ENCODE measurements at regions not wholly inside any gene's neighbourhood (a gene's known extent, or its start where the extent isn't known, plus 50 kb on each side); places are given as distances from the start of the nearest gene placed in this dataset.

- ATAC-seq (ENCODE audit: poor library complexity) = no peak
- intact Hi-C loops (cut with DNase I) = no loop called here
Observed at GRCh38 chr17:77001487-77001886, 133.3 kb downstream of the MGAT5B start.

GRCh38 chr17:77002103-77003045, 134.2 kb downstream of the MGAT5B start:
- ATAC-seq (ENCODE audit: poor library complexity) = no peak
- intact Hi-C loops (cut with DNase I) = no loop called here
- DNase-seq = no peak

More at GRCh38 chr17:77001487-77001886, 133.3 kb downstream of the MGAT5B start:
- DNase-seq = no peak

GRCh38 chr17:77003699-77004098, 135.5 kb downstream of the MGAT5B start:
- DNase-seq (no peak), ATAC-seq (ENCODE audit: poor library complexity) (no peak)
- intact Hi-C loops (cut with DNase I) = no loop called here

GRCh38 chr17:77006971-77007649, 133.7 kb upstream of the SEC14L1 start:
- intact Hi-C loops (cut with DNase I) = no loop called here
- DNase-seq (no peak), ATAC-seq (ENCODE audit: poor library complexity) (no peak)

GRCh38 chr17:77009877-77010276, 130.9 kb upstream of the SEC14L1 start:
- intact Hi-C loops (cut with DNase I) = no loop called here
- DNase-seq (no peak), ATAC-seq (ENCODE audit: poor library complexity) (no peak)

GRCh38 chr17:77010667-77011066, 130.1 kb upstream of the SEC14L1 start:
- ATAC-seq (ENCODE audit: poor library complexity) (no peak), DNase-seq (no peak)
- intact Hi-C loops (cut with DNase I) = no loop called here

GRCh38 chr17:77011173-77012011, 129.4 kb upstream of the SEC14L1 start:
- intact Hi-C loops (cut with DNase I) = no loop called here
- DNase-seq = no peak
- no peak for ATAC-seq (ENCODE audit: poor library complexity)

- DNase-seq (no peak), ATAC-seq (ENCODE audit: poor library complexity) (no peak)
- intact Hi-C loops (cut with DNase I) = no loop called here
Observed at GRCh38 chr17:77018504-77018903, 122.3 kb upstream of the SEC14L1 start.

GRCh38 chr17:77019893-77020379, 120.8 kb upstream of the SEC14L1 start:
- no peak for ATAC-seq (ENCODE audit: poor library complexity)
- DNase-seq = no peak
- intact Hi-C loops (cut with DNase I) = no loop called here

- no peak for DNase-seq
- ATAC-seq (ENCODE audit: poor library complexity) = no peak
- intact Hi-C loops (cut with DNase I) = no loop called here
Observed at GRCh38 chr17:77020973-77021372, 119.8 kb upstream of the SEC14L1 start.

GRCh38 chr17:77022766-77023165, 118.0 kb upstream of the SEC14L1 start:
- intact Hi-C loops (cut with DNase I) = no loop called here
- ATAC-seq (ENCODE audit: poor library complexity) (no peak), DNase-seq (no peak)

- ATAC-seq (ENCODE audit: poor library complexity) (no peak), DNase-seq (no peak)
- intact Hi-C loops (cut with DNase I) = no loop called here
Observed at GRCh38 chr17:77025781-77026180, 115.0 kb upstream of the SEC14L1 start.

- intact Hi-C loops (cut with DNase I) = no loop called here
- DNase-seq (no peak), ATAC-seq (ENCODE audit: poor library complexity) (no peak)
Observed at GRCh38 chr17:77027271-77027889, 113.4 kb upstream of the SEC14L1 start.

- DNase-seq = no peak
- intact Hi-C loops (cut with DNase I) = no loop called here
- no peak for ATAC-seq (ENCODE audit: poor library complexity)
Observed at GRCh38 chr17:77028900-77029299, 111.9 kb upstream of the SEC14L1 start.

- intact Hi-C loops (cut with DNase I) = no loop called here
- ATAC-seq (ENCODE audit: poor library complexity) (no peak), DNase-seq (no peak)
Observed at GRCh38 chr17:77032929-77033328, 107.8 kb upstream of the SEC14L1 start.

GRCh38 chr17:77033892-77034404, 106.8 kb upstream of the SEC14L1 start:
- DNase-seq = no peak
- intact Hi-C loops (cut with DNase I) = no loop called here
- ATAC-seq (ENCODE audit: poor library complexity) = no peak

- DNase-seq = no peak
- no peak for ATAC-seq (ENCODE audit: poor library complexity)
- intact Hi-C loops (cut with DNase I) = no loop called here
Observed at GRCh38 chr17:77034677-77035424, 105.9 kb upstream of the SEC14L1 start.

GRCh38 chr17:77035526-77035925, 105.2 kb upstream of the SEC14L1 start:
- intact Hi-C loops (cut with DNase I) = no loop called here
- DNase-seq (no peak), ATAC-seq (ENCODE audit: poor library complexity) (no peak)

All from Right ventricle myocardium superior (tissue), 1 donor.